VCaP (cell line): ENCODE measurements at regions not wholly inside any gene's neighbourhood (a gene's known extent, or its start where the extent isn't known, plus 50 kb on each side); places are given as distances from the start of the nearest gene placed in this dataset.
A peak's percentile ranks its signal among the peaks of the same experiment; 100 is the strongest.

Experiments used
- H3K27ac ChIP-seq: fragments of 450-650 bp; 2 replicates; pipeline ENCODE4 v1.5.1; 2017
- TF ChIP-seq, protein P1 (sequence below): fragments of 450-650 bp; conservative IDR thresholded peaks from 2 replicates; pipeline ENCODE4 v1.5.1; 2017; ENCODE audit warnings: mild to moderate bottlenecking, moderate library complexity

DNA sequence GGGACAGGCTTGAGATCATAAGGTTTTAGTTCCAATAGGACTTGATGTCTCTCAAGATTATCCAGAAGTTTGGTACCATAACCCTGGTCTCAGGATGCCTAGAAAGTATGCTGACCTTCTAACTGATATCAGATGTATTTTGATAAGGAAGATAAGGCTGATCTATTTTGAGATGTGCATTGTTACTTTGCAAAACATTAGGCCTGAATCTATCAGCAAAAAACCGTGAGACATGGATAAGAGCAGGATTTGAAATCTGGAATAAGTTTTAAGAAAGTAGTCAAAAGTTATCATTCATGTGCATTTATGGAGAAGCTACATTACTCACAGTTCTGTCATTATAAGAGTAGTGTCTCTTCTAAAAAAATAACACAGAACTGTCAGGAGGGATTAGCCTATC is 467.1 kb upstream of the HS3ST1 start:
- no peak overlapping the region for H3K27ac ChIP-seq
- TF ChIP-seq, protein P1, sequence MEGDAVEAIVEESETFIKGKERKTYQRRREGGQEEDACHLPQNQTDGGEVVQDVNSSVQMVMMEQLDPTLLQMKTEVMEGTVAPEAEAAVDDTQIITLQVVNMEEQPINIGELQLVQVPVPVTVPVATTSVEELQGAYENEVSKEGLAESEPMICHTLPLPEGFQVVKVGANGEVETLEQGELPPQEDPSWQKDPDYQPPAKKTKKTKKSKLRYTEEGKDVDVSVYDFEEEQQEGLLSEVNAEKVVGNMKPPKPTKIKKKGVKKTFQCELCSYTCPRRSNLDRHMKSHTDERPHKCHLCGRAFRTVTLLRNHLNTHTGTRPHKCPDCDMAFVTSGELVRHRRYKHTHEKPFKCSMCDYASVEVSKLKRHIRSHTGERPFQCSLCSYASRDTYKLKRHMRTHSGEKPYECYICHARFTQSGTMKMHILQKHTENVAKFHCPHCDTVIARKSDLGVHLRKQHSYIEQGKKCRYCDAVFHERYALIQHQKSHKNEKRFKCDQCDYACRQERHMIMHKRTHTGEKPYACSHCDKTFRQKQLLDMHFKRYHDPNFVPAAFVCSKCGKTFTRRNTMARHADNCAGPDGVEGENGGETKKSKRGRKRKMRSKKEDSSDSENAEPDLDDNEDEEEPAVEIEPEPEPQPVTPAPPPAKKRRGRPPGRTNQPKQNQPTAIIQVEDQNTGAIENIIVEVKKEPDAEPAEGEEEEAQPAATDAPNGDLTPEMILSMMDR: no peak

DNA sequence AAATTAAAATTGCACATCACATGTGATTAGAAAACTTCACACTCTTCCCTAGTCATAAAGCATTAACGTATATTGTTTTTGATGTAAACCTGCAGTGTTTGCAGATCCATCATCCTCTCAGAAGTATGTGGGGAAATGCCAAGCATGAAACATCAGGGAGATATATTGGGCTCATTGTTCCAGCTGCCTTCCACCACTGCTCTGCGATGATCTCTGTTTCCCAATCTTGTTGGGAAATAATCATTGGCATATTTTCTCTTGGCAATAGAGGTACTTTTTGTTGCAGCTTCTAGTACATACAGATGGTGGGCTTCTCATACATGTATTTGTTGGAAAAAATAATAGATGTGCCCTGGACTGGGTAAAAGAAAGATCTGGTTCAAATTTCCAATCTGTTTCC is 466.3 kb upstream of the HS3ST1 start:
- TF ChIP-seq, protein P1: no peak
- H3K27ac ChIP-seq: no peak overlapping the region

DNA sequence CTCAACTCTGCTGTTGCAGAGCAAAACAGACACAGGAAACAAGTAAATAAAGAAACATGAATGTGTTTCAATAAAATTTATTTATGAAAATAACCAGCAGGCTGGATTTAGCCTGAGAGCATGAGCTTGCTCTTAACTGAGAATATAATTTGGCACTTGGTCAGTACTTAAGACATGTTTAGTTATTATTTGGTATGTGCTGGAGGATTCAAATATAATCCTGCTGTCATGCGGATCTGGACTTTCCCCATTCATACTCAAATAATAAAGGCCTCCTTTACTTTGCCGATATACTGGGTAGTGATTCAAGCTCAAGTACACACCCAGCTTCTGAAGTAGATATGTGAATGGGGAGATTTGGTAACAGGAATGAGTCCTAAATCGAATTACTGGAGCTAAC is 465.5 kb upstream of the HS3ST1 start:
- TF ChIP-seq, protein P1: no peak
- H3K27ac ChIP-seq: no peak overlapping the region

DNA sequence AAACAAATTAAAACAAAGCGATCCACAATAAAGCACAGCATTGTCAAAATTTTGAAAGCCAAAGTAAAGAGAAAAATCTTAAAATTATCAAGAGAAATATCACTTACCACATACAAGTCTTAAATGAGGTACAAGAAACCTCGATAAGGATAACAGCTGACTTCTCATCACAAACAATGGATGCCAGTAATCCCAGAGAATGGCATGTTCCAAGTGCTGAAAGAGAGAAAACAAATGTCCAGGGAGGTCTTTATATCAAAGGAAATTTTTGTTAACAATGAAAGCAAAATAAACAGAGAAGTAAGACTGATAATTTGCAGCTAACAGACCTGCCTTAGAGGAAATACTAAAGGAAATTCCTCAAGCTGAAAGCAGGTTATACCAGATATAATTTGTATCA is 460.4 kb upstream of the HS3ST1 start:
- TF ChIP-seq, protein P1: no peak

DNA sequence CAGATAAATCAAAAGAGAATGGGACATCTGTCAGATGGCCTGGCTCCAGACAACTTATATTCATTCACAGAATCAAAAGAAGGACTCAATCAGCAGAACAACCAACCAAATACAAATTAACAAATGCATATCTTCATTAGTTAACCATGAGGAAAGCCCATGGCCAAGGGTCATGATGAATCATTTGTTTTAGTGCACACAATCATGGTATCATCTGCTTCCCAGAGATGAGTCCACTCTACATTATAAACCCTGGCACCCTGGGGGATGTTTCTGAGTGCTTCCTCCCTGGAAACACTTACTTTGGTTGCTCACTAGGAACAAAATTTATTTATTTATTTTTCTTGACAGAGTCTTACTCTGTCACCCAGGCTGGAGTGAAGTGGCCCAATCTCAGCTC is 453.3 kb upstream of the HS3ST1 start:
- no peak overlapping the region for H3K27ac ChIP-seq
- TF ChIP-seq, protein P1: no peak

More for the DNA sequence above, 460.4 kb upstream of the HS3ST1 start:
- H3K27ac ChIP-seq: peak overlapping the region; percentile 28; the same call in 1 of the 2 replicates

DNA sequence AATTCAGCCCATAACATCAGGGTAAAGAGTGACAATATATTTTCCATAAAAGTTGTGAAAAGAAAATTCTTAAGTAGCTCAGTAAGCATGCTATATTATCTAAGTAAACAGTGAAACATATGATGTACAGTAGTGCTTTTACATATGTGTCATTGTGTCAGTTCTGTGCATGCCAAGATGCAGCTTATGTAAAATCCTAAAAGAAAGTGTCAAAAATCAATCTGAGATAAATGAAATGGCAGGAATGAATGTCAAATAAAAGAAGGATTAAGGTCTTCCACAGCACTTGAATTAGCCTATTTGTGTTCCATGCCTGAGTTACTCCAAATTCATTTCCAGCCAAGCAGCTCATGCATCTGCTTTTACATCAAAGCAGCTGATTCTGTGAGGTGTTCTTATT is 452.7 kb upstream of the HS3ST1 start:
- TF ChIP-seq, protein P1: no peak
- H3K27ac ChIP-seq: no peak overlapping the region

DNA sequence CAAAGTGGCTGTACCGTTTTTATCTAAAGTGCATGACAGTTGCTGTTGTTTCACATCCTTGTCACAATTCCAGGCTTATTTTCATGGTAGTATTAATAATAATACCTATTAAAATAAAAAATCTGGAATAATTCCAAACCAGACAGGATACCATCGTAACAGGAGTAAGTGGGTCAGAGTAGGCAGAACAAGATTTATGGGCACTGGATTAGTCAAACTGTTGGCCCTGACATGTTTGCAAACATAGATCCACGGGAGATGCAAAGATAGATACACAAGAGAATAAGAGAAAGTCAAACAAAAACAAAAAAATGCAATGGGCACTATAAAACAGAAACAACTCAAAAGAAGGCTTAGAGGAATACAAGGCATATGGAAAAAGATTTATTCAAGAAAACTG is 449.5 kb upstream of the HS3ST1 start:
- TF ChIP-seq, protein P1: no peak

DNA sequence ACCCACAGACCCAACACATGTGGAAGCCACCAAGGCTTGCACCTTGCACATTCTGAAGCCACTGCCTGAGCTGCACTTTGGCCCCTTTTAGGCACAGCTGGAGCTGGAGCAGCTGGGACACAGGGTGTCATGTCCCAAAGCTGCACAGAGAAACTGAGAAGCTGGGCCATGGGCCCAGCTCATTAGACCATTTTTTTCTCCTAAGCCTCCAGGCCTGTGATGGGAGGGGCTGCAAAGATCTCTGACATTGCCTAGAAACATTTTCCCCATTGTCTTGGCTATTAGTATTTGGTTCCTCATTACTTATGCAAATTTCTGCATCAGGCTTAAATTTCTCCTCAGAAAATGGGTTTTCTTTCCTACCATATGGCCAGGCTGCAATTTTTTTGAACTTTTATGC is 447.4 kb upstream of the HS3ST1 start:
- H3K27ac ChIP-seq: no peak overlapping the region
- TF ChIP-seq, protein P1: no peak

More for the DNA sequence above, 449.5 kb upstream of the HS3ST1 start:
- no peak overlapping the region for H3K27ac ChIP-seq
